HG02588 (cell line): ENCODE measurements at regions not wholly inside any gene's neighbourhood (a gene's known extent, or its start where the extent isn't known, plus 50 kb on each side); places are given as distances from the start of the nearest gene placed in this dataset.
"Not testable (repeated sequence)": the region's sequence is repeated elsewhere in the genome, so short reads cannot be mapped to it uniquely, and the experiment has no call there.

ENCODE experiments used
- ATAC-seq: cut with Tn5 transposase; IDR thresholded peaks from one replicate; pipeline ENCODE4 v1.9.1; 2021; ENCODE audit warnings: mild to moderate bottlenecking, moderate library complexity; ENCODE audit not compliant: unreplicated experiment

- ATAC-seq: no peak
These were observed 224.9 kb upstream of the TMEM229A start for GRCh38 chr7:124257638-124258308.

GRCh38 chr7:124255041-124255655, 222.3 kb upstream of the TMEM229A start:
- no peak for ATAC-seq

- no peak for ATAC-seq
These were observed 221.5 kb upstream of the TMEM229A start for GRCh38 chr7:124254396-124254795.

- no peak for ATAC-seq
These were observed 218.8 kb upstream of the TMEM229A start for GRCh38 chr7:124251636-124252035.

GRCh38 chr7:124250297-124251034, 217.6 kb upstream of the TMEM229A start:
- ATAC-seq: no peak

GRCh38 chr7:124247691-124248090, 214.8 kb upstream of the TMEM229A start:
- no peak for ATAC-seq

- no peak for ATAC-seq
These were observed 213.5 kb upstream of the TMEM229A start for GRCh38 chr7:124246262-124246863.

GRCh38 chr7:124244469-124244868, 211.6 kb upstream of the TMEM229A start:
- ATAC-seq: not testable (repeated sequence)

- ATAC-seq: no peak
These were observed 186.8 kb upstream of the TMEM229A start for GRCh38 chr7:124219681-124220080.

GRCh38 chr7:124208642-124209041, 175.8 kb upstream of the TMEM229A start:
- no peak for ATAC-seq

GRCh38 chr7:124208173-124208572, 175.3 kb upstream of the TMEM229A start:
- ATAC-seq: no peak

- no peak for ATAC-seq
These were observed 172.7 kb upstream of the TMEM229A start for GRCh38 chr7:124205526-124205925.

GRCh38 chr7:124202546-124202945, 169.7 kb upstream of the TMEM229A start:
- ATAC-seq: no peak

GRCh38 chr7:124201768-124202349, 169.0 kb upstream of the TMEM229A start:
- ATAC-seq: no peak

GRCh38 chr7:124196519-124196918, 163.7 kb upstream of the TMEM229A start:
- ATAC-seq: no peak

GRCh38 chr7:124192885-124193284, 160.0 kb upstream of the TMEM229A start:
- ATAC-seq: no peak

- ATAC-seq: no peak
These were observed 158.8 kb upstream of the TMEM229A start for GRCh38 chr7:124191713-124192112.

- ATAC-seq: no peak
These were observed 158.2 kb upstream of the TMEM229A start for GRCh38 chr7:124191030-124191429.

- ATAC-seq: no peak
These were observed 155.7 kb upstream of the TMEM229A start for GRCh38 chr7:124188576-124188975.

- no peak for ATAC-seq
These were observed 155.1 kb upstream of the TMEM229A start for GRCh38 chr7:124187962-124188361.

GRCh38 chr7:124183649-124184048, 150.8 kb upstream of the TMEM229A start:
- ATAC-seq: no peak
